ENCODE measurements at regions not wholly inside any gene's neighbourhood (a gene's known extent, or its start where the extent isn't known, plus 50 kb on each side); places are given as distances from the start of the nearest gene placed in this dataset.

DNA sequence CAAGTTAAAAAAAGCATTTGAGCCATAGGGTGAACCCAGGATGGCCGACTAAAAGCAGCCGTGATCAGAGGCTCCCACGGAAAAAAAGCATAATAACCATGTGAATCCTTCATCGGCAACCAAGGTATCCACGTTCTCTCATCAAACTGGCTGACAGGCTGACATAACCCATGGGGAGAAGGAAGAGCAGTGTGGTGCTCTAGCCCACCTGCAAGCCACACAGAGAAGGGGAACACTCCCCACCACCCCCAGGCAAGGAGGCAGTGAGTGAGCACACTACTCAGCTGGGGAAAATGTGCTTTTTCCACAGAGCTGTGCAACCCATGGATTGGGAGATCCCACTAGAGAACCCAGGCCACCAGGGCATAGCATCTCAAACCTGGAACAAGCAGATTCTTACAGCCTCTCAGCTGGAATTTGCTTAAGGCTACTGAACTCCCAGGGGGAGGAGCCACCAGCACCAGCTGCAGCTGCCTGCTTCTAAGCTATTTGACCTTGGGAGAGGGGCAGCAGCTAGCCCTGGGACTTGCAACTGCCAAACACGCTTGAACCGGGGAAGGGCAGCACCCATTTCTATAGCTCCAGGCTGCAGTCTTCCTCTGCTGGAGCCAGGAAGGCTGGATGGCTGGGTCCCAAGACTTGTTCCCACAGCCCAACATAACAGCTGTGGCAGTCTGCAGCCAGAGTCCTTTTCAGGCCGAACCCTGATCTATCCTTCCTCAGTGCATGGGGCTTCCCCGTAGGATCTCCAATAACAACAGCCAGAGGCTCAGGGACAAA is 178.2 kb upstream of the NRG3 start:
- no peak overlapping the region for H3K4me3 ChIP-seq (ENCODE audit: low read length)
- DNase-seq (ENCODE audit: low read depth): no peak
- TF ChIP-seq, protein P1, sequence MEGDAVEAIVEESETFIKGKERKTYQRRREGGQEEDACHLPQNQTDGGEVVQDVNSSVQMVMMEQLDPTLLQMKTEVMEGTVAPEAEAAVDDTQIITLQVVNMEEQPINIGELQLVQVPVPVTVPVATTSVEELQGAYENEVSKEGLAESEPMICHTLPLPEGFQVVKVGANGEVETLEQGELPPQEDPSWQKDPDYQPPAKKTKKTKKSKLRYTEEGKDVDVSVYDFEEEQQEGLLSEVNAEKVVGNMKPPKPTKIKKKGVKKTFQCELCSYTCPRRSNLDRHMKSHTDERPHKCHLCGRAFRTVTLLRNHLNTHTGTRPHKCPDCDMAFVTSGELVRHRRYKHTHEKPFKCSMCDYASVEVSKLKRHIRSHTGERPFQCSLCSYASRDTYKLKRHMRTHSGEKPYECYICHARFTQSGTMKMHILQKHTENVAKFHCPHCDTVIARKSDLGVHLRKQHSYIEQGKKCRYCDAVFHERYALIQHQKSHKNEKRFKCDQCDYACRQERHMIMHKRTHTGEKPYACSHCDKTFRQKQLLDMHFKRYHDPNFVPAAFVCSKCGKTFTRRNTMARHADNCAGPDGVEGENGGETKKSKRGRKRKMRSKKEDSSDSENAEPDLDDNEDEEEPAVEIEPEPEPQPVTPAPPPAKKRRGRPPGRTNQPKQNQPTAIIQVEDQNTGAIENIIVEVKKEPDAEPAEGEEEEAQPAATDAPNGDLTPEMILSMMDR (conservative IDR thresholded peaks at IDR 0.05; ENCODE audit: low read length): no peak

DNA sequence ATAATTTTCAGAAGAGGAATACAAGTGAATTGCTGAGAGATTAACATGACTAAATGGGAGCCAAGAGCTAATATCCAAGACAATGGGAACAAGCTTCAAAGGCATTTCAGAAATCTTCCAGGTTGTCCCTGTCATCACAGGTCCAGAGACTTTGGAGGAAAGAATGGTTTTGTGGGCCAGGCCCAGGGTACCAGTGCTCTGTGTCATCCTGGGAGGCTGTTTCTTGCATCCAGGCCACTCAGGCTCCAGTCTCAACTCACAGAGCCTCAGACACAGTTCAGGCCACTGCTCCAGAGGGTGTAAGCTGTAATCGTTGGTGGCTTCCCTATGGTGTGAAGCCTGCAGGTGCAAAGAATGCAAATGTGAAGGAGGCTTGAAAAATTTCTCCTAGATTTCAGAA is 170.4 kb upstream of the NRG3 start:
- no peak overlapping the region for H3K4me3 ChIP-seq (ENCODE audit: low read length)
- no peak for DNase-seq (ENCODE audit: low read depth)
- TF ChIP-seq, protein P1 (conservative IDR thresholded peaks at IDR 0.05; ENCODE audit: low read length): no peak

DNA sequence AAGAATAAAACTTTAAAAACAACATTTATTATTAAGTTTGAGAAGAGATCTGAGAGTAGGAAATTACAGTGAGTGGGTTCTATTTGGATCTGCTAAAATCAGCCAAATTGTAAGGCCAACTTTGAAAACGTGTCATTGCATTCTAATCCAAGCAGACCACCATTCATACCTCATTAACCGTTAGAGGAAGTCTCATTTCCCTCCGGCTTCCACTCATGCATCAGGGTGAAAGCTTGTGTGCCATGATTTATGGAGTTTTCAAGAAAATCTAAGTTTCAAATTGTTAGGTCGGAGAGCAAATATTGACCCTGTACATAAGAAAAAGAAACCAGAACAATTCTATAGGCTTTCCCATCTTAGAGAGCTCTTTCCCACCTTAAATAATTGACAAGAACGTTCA is 166.6 kb upstream of the NRG3 start:
- H3K4me3 ChIP-seq (ENCODE audit: low read length): no peak overlapping the region

DNA sequence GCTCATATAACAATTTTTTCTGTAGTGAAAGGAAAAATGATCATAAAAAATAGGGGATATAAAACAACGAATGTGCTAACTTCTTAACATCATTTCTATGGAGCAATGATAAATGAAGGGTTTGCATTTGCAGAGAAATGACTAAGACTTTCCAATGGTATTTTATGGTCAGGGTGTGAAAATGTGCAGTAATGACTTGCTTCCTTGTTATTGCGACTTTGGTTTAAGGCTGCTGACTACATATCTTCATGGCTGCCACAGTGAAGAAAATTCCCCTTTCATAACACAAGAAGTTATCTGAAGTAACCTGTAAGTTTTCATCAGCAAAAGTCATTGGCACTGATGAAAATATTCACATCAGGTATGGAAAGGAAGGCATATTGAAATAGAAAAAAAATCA is 166.1 kb upstream of the NRG3 start:
- TF ChIP-seq, protein P1 (conservative IDR thresholded peaks at IDR 0.05; ENCODE audit: low read length): no peak
- no peak for DNase-seq (ENCODE audit: low read depth)
- no peak overlapping the region for H3K4me3 ChIP-seq (ENCODE audit: low read length)

More for the DNA sequence above, 166.6 kb upstream of the NRG3 start:
- DNase-seq (ENCODE audit: low read depth): no peak
- TF ChIP-seq, protein P1 (conservative IDR thresholded peaks at IDR 0.05; ENCODE audit: low read length): no peak

DNA sequence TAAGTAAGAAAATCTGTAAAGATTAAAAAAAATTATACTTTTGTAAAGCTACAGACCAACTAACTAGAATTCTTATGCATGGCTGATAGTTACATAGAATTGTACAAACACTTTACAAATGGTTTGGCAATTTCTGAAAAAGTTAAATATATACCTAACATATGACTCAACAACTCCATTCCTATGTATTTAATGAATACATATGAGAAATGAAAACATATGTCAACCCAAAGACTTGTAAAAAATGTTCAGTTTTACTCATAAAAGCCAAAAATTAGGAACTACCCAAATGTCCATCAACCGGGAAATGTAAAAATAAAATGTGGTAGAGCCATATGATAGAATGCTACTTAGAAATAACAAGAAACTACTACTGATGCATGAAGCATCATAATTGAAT is 152.6 kb upstream of the NRG3 start:
- no peak overlapping the region for H3K4me3 ChIP-seq (ENCODE audit: low read length)
- DNase-seq (ENCODE audit: low read depth): no peak
- TF ChIP-seq, protein P1 (conservative IDR thresholded peaks at IDR 0.05; ENCODE audit: low read length): no peak

DNA sequence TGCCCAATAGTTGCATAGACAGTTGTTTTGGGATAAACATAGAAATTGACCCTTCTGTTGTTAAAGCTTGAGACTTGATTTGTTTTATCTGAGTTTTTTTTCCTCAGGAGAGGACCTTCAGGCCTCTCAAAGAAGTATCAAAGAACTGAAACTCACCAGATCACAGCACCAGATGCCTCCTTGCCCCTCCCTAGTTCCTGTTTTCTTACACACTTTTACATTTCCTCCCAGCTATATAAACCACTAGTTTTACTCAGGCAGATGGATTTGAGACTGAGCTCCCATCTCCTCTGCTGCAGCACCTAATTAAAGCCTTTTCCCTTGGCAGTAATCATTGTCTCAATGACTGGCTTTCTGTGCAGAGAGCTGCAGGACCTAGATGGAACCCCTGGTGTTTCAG is 150.6 kb upstream of the NRG3 start:
- TF ChIP-seq, protein P1 (conservative IDR thresholded peaks at IDR 0.05; ENCODE audit: low read length): no peak

DNA sequence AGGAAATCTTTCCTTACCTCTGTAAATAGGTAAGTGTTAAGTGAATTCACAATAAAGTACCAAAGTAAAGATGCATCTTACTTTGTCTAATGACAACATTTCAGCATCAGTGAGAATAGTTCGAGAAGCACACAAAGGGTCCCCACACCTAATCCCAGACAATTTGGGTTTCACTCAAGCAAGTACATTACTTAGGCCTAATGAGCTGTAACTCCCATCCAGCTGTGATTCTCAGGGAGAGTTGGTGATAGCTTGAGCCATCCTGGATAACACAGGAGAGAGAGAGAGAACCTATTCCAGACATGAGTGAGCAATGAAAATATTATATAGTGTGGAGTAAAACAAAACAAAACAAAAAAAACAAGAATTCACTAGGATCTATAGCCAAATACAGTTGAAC is 149.1 kb upstream of the NRG3 start:
- no peak overlapping the region for H3K4me3 ChIP-seq (ENCODE audit: low read length)
- TF ChIP-seq, protein P1 (conservative IDR thresholded peaks at IDR 0.05; ENCODE audit: low read length): no peak
- DNase-seq (ENCODE audit: low read depth): no peak

More for the DNA sequence above, 150.6 kb upstream of the NRG3 start:
- H3K4me3 ChIP-seq (ENCODE audit: low read length): no peak overlapping the region
- DNase-seq (ENCODE audit: low read depth): no peak
